ENCODE measurements at regions not wholly inside any gene's neighbourhood (a gene's known extent, or its start where the extent isn't known, plus 50 kb on each side); places are given as distances from the start of the nearest gene placed in this dataset.

- TF ChIP-seq CTCF (IDR thresholded peaks at IDR 0.05) (no peak), POLR2A (IDR thresholded peaks at IDR 0.05) (no peak)
- H3K4me3 ChIP-seq (ENCODE audit: low read depth, poor library complexity, severe bottlenecking): no peak overlapping the region
- 74 to 76% methylated on average over 1 of the region's 1 CpG for WGBS, 2 donors
- intact Hi-C loops (cut with DNase I; ENCODE audit: low total_unique reads): no loop called here
- DNase-seq (ENCODE audit: low spot score in 2 of 2): no peak
These were observed 510.9 kb upstream of the TBX3 start for GRCh38 chr12:115194857-115195256.

- TF ChIP-seq POLR2A (IDR thresholded peaks at IDR 0.05) (no peak), CTCF (IDR thresholded peaks at IDR 0.05) (no peak)
- no peak for DNase-seq (ENCODE audit: low spot score in 2 of 2)
- intact Hi-C loops (cut with DNase I; ENCODE audit: low total_unique reads): no loop called here
- 77 to 79% methylated on average over 5 of the region's 5 CpGs for WGBS, 2 donors
- no peak overlapping the region for H3K4me3 ChIP-seq (ENCODE audit: low read depth, poor library complexity, severe bottlenecking)
These were observed 510.5 kb upstream of the TBX3 start for GRCh38 chr12:115194448-115194847.

GRCh38 chr12:115191342-115191741, 507.4 kb upstream of the TBX3 start:
- no peak for DNase-seq (ENCODE audit: low spot score in 2 of 2)
- intact Hi-C loops (cut with DNase I; ENCODE audit: low total_unique reads): no loop called here
- no peak overlapping the region for H3K4me3 ChIP-seq (ENCODE audit: low read depth, poor library complexity, severe bottlenecking)
- WGBS, 2 donors: 47 to 53% methylated on average over 2 of the region's 2 CpGs
- no peak for TF ChIP-seq POLR2A (IDR thresholded peaks at IDR 0.05)
- no peak for TF ChIP-seq CTCF (IDR thresholded peaks at IDR 0.05)

GRCh38 chr12:115190010-115190770, 506.2 kb upstream of the TBX3 start:
- no peak overlapping the region for H3K4me3 ChIP-seq (ENCODE audit: low read depth, poor library complexity, severe bottlenecking)
- intact Hi-C loops (cut with DNase I; ENCODE audit: low total_unique reads): no loop called here
- TF ChIP-seq POLR2A (IDR thresholded peaks at IDR 0.05): no peak
- no peak for TF ChIP-seq CTCF (IDR thresholded peaks at IDR 0.05)
- DNase-seq (ENCODE audit: low spot score in 2 of 2): peak in 1 of 2 donors; percentile 38
- WGBS, 2 donors: 44 to 47% methylated on average over 6 of the region's 6 CpGs

GRCh38 chr12:115185506-115185905, 501.5 kb upstream of the TBX3 start:
- no peak for TF ChIP-seq CTCF (IDR thresholded peaks at IDR 0.05)
- no peak for TF ChIP-seq POLR2A (IDR thresholded peaks at IDR 0.05)
- 74 to 92% methylated on average over 4 of the region's 4 CpGs for WGBS, 2 donors
- intact Hi-C loops (cut with DNase I; ENCODE audit: low total_unique reads): no loop called here
- no peak overlapping the region for H3K4me3 ChIP-seq (ENCODE audit: low read depth, poor library complexity, severe bottlenecking)
- no peak for DNase-seq (ENCODE audit: low spot score in 2 of 2)

- DNase-seq (ENCODE audit: low spot score in 2 of 2): no peak
- intact Hi-C loops (cut with DNase I; ENCODE audit: low total_unique reads): no loop called here
- 94 to 96% methylated on average over 3 of the region's 3 CpGs for WGBS, 2 donors
- H3K4me3 ChIP-seq (ENCODE audit: low read depth, poor library complexity, severe bottlenecking): no peak overlapping the region
- no peak for TF ChIP-seq CTCF (IDR thresholded peaks at IDR 0.05)
- TF ChIP-seq POLR2A (IDR thresholded peaks at IDR 0.05): no peak
These were observed 499.8 kb upstream of the TBX3 start for GRCh38 chr12:115183752-115184151.

Data from lower leg skin (tissue), 4 donors.